GM12875 (cell line): ENCODE measurements at regions not wholly inside any gene's neighbourhood (a gene's known extent, or its start where the extent isn't known, plus 50 kb on each side); places are given as distances from the start of the nearest gene placed in this dataset.

ENCODE experiments used
- H3K4me3 ChIP-seq: one replicate; pipeline ENCODE4 v1.5.1; 2011; ENCODE audit warnings: low read depth, low read length, control low read depth
- CTCF ChIP-seq: IDR thresholded peaks from 2 replicates; pipeline ENCODE4 v1.5.1; 2011; ENCODE audit warnings: low read depth, mild to moderate bottlenecking, control low read depth, inconsistent platforms, low read length, moderate library complexity, borderline replicate concordance; ENCODE audit not compliant: insufficient read depth

DNA sequence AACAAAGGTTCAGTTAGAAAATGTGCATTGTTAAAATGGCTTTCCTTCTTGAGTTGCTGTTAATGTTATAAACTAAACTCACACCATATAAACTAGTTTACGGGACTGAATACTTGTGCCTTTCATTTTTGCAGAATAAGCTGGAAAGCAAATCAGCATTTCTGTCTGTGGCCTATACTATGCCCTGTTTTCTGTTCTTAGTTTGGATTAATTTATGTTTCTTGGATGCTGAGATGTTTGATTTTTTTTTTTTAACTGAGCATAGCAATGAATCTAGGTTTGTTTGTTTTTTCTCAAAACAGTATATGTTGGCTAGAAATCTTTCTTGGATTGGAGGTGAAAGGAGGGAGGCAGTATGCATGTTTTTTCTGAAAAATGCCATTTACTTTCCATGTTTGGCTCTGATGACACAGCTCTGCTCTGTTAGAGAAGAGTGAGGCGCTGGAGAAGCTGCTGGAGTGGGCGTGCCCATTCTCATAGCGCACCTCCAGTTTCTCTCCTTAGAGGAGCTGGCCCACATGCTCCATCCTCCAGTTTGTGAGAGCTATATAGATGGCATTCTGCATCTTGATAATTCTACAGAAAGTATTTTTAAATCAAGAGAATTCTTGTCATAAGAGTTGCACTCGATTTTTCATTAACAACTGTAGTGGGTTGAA lies 423.6 kb upstream of the TPM1 start:
- H3K4me3 ChIP-seq = no peak overlapping the region
- no peak for TF ChIP-seq CTCF

- no peak for TF ChIP-seq CTCF
- no peak overlapping the region for H3K4me3 ChIP-seq
Measured at GRCh38 chr15:62619526-62619925, 423.0 kb upstream of the TPM1 start.

- no peak for TF ChIP-seq CTCF
- no peak overlapping the region for H3K4me3 ChIP-seq
Measured at GRCh38 chr15:62622775-62623174, 419.8 kb upstream of the TPM1 start.

GRCh38 chr15:62624547-62625378 lies 417.8 kb upstream of the TPM1 start:
- H3K4me3 ChIP-seq = no peak overlapping the region
- TF ChIP-seq CTCF = no peak

DNA sequence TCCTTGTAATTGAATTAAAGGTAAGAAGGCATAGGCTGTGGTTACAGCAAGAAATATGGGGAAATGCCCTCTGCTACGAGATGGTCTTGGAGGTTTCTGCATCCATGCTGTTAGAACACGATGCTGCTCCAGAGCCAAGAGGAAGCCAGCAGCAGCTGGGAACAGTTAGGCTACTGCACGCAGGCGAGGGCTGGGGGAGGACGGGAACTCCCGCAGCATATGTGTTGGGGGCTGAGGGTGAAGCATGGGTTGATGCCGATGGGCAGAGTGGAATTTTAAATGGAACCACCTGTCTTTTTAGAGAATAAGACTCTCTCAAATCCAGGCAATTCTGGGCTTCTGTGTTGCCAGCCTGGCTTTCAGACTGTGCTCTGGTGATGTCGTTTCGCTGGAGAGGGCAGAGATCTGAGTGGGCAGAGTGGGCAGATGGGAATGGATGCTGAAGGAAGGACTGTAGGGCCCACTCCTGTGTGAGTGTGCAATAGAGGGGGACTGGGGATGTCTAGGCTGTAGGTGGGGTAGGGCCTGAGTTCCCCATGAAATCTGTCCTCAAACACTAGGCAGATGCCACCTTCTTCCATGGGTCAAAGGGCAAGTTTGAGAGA lies 417.0 kb upstream of the TPM1 start:
- TF ChIP-seq CTCF = no peak
- H3K4me3 ChIP-seq = no peak overlapping the region

DNA sequence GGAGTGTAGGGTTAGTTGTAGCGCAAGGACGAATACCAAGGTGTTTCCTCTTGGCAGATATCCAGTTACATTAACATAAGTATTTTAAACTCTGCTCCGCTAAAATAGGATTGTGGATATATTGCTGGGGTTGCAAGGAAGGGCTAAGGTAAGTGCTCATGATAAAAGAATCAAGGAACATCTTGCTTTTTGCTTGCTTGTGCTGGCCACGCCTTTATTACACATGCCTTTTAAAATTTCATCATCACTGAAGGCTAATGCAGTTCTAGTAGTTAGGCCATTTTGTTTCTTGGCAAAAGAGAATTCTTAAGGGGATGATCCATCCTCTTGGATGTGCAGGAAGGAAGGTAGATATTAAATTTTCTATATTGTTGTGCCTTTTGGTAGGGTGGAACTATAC lies 415.6 kb upstream of the TPM1 start:
- H3K4me3 ChIP-seq = no peak overlapping the region
- no peak for TF ChIP-seq CTCF

DNA sequence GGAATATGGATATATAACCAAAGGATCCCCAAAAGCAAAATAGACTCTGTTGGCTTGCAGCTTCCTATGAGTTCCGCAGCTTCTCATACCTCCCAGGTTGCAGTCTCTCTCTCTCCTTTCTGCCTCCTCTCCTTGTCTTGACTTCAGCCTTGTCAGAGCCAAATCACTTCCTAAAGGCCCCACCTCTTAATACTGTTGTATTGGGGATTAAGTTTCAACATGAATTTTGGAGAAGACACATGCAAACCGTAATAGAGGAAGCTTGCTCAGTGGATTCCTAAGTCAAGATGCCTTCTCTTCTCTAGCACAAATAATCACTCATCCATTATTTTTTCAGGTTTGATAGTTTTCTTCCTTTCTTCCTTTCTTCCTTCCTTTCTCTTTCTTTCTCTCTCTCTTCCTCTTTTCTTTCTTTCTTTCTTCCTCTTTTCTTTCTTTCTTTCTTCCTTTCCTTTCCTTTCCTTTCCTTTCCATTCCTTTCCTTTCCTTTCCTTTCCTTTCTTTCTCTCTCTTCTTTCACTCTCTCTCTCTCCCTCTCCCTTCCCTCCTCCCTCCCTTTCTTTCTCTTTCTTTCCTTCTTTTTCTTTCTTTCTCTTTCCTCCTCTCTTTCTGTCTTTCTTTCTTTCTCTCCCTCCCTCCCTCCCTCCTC lies 411.3 kb upstream of the TPM1 start:
- no peak overlapping the region for H3K4me3 ChIP-seq
- no peak for TF ChIP-seq CTCF
